HUES6 (cell line): ENCODE measurements at regions not wholly inside any gene's neighbourhood (a gene's known extent, or its start where the extent isn't known, plus 50 kb on each side); places are given as distances from the start of the nearest gene placed in this dataset.

Experiments
- H3K27ac ChIP-seq: 2 replicates; pipeline ENCODE4 v1.7.0; 2013; ENCODE audit warnings: low read depth, mild to moderate bottlenecking, low read length, inconsistent platforms
- H3K27me3 ChIP-seq: 2 replicates; pipeline ENCODE4 v1.6.1; 2013; ENCODE audit warnings: low read length; ENCODE audit not compliant: control insufficient read depth, insufficient read depth
- H3K36me3 ChIP-seq: 2 replicates; pipeline ENCODE4 v1.6.1; 2013; ENCODE audit warnings: low read length; ENCODE audit not compliant: control insufficient read depth, insufficient read depth
- H3K4me1 ChIP-seq: 2 replicates; pipeline ENCODE4 v1.6.1; 2013; ENCODE audit warnings: low read length; ENCODE audit not compliant: control insufficient read depth, insufficient read depth
- H3K4me3 ChIP-seq: 2 replicates; pipeline ENCODE4 v1.5.1; 2013; ENCODE audit warnings: low read depth, low read length
- H3K9ac ChIP-seq: one replicate; pipeline ENCODE4 v1.6.1; 2013; ENCODE audit warnings: mild to moderate bottlenecking, low read length
- H3K9me3 ChIP-seq: 2 replicates; pipeline ENCODE4 v1.6.1; 2013; ENCODE audit warnings: low read depth, low read length; ENCODE audit not compliant: control insufficient read depth, insufficient read depth

DNA sequence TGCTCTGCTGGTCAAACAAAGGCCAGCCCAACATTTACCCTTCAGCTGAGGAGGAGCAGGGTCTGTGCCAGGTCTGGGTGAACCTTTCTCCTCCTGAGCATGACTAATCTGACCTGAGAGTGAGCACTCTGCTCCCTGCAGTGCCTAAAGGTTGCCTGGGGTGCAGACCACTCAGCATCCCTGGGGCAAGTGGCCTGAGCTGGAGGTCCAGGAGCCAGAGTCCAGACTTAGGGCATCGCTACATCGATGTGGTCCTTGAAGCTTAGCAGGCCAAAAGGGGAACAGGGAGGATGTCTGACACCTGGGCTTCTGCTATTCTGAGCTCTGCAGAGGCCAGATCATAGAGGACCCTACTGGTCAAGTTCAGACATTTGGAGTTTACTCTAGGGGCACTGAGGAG is 119.1 kb downstream of the FAM43A start:
- Histone ChIP-seq H3K36me3 (no peaks in the 10 kb centered on the region), H3K4me1 (peaks cover 12% of the 10 kb centered on the region), H3K27me3 (0 out of 2 replicates have a peak, but pooled peaks cover 2% of the 10 kb centered on the region), H3K9ac (no peak overlapping the region), H3K4me3 (no peak overlapping the region), H3K9me3 (no peaks in the 10 kb centered on the region), H3K27ac (no peak overlapping the region)

DNA sequence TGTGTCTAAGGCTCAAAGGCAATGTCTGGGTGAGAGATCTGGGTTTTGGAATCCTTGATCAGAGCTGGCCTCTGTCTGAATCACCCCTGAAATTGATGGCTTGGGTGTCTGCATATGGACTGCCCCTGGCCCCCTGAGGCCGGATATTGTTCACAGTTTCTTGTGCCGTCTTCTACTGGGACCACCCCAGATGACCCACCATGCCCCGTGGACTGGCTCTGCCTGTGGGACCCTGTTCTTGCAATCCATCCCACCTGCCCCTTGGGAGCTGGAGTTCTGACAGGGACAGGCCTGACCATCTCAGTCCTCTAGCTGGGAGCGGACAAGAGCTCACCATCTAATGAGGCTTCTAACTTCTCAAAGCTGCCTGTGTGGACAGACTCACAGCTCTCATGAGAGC is 119.9 kb downstream of the FAM43A start:
- Histone ChIP-seq H3K27me3 (0 out of 2 replicates have a peak, but pooled peaks cover 2% of the 10 kb centered on the region), H3K4me3 (no peak overlapping the region), H3K9ac (no peak overlapping the region), H3K4me1 (peaks cover 12% of the 10 kb centered on the region), H3K36me3 (no peaks in the 10 kb centered on the region), H3K27ac (no peak overlapping the region), H3K9me3 (no peaks in the 10 kb centered on the region)

DNA sequence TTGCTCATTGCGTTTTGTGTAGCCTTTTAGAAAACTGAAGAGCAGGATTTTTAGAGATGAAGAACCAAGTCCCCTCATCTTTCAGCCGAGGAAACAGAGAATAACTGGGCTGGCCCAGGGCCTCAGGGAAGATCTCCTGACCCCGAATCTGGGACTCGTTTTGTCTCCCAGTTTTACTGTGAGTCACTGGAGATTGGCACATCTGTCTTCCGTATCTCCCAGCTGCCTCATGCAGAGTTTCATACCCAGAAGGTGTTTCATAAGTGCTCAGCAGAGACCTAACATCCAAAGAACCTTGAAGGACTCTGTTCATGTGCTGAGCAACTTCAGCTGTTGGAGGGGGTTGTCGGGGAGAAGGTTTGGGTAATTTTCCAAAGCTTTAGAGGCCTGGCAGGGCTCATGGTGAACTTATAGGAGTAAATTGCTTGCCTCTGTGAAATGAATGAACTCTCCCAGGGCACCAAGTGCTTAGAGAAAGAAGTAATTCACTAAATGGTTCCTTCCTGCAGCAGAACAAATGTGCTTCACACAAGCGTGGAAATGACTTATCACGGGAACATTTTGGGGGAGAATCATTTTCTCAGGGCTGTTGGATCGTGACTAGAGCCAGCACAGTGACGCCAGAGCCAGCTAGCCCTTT is 121.4 kb downstream of the FAM43A start:
- Histone ChIP-seq H3K9ac (no peak overlapping the region), H3K27me3 (0 out of 2 replicates have a peak, but pooled peaks cover 2% of the 10 kb centered on the region), H3K4me1 (peaks cover under 1% of the 10 kb centered on the region; the same call in 1 of the 2 replicates)

DNA sequence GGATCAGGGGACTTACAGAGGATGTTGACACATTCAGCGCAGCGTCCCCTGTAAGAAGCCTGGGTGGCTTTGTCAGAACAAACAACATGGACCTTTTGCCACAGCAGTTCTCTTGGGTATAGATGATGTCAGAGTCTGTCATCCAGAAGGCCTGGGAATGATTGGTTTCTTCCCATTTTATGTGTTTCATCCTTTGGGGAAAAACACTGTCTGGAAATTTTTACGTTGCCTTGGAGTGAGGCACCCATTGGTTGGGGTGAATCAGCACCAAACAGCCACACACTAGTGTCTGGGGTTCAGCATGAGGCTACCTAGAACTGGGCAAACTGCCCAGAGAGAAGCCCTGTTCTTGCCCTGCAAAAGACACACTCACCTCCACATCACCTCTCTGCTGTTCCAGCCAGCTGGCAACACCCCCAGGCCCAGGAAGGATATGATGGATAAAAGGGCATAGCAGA is 123.0 kb downstream of the FAM43A start:
- no peaks in the 10 kb centered on the region for H3K4me1 ChIP-seq
- H3K9me3 ChIP-seq: no peaks in the 10 kb centered on the region
- no peak overlapping the region for H3K27ac ChIP-seq
- no peak overlapping the region for H3K9ac ChIP-seq
- H3K36me3 ChIP-seq: no peaks in the 10 kb centered on the region
- no peak overlapping the region for H3K4me3 ChIP-seq
- 0 out of 2 replicates have a peak, but pooled peaks cover 2% of the 10 kb centered on the region for H3K27me3 ChIP-seq

More for the DNA sequence above, 121.4 kb downstream of the FAM43A start:
- Histone ChIP-seq H3K9me3 (no peaks in the 10 kb centered on the region), H3K27ac (no peak overlapping the region), H3K36me3 (no peaks in the 10 kb centered on the region), H3K4me3 (no peak overlapping the region)

DNA sequence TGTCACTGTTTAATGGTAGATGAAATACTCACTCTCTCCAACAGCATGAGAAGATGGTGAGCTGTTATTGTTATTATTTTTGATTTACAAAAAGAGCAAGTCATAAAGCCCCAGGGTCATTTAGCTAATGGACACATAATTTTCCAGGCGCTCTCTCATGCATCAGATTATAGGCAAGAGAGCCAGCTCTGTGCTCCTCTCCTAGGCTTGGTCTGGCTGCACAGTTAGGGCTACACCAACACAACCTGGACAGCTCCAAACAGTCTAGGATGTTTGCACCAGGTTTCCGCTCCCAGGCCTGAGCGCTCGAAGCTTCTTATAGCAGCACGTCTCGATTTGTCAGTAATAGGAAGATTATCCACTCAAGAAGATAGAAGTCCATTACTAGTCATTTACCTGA is 123.7 kb downstream of the FAM43A start:
- Histone ChIP-seq H3K36me3 (no peaks in the 10 kb centered on the region), H3K4me3 (no peak overlapping the region), H3K27ac (no peak overlapping the region), H3K27me3 (no peaks in the 10 kb centered on the region), H3K9me3 (no peaks in the 10 kb centered on the region), H3K9ac (no peak overlapping the region), H3K4me1 (no peaks in the 10 kb centered on the region)

DNA sequence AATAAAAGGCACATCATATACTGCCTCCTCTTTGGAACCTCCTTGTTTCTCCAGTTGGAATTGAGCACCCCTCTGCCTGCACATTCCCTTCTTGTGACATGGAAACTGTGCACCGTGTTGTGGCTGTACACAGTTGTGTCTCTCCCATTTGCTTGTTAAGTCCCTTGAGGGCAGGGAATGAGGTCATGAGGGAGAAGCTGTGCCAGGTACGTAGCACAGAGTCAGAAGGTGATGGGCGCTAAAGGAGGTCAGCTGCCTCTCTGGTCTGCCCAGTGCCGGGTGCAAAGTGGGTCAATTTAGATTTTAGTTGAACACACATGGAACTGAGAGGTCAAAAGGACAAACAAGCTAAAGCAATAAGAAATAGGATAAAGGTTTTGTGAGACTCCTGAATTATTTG is 124.4 kb downstream of the FAM43A start:
- H3K9ac ChIP-seq: no peak overlapping the region
- no peaks in the 10 kb centered on the region for H3K4me1 ChIP-seq

DNA sequence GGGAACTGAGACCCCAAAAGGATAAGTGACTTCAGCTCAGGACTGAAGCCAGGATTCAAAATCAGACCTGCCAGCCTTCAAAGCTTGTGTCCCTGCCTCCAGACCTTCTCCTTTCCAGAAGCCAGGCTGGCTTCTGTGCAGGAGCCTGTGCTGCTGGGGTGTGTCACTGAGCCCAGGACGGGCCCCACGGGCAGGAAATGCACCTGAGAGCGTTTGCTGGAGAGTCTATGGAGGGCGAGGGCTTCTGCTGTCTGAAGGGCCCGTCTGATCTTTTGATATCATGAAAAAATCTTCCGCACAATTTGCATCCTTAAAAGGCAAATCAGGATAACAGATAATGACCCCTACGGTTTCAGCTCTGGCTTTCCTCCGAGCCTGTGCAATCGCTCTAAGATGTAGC is 125.4 kb downstream of the FAM43A start:
- Histone ChIP-seq H3K36me3 (no peaks in the 10 kb centered on the region), H3K27ac (no peak overlapping the region), H3K9me3 (no peaks in the 10 kb centered on the region), H3K27me3 (no peaks in the 10 kb centered on the region), H3K4me1 (no peaks in the 10 kb centered on the region), H3K9ac (no peak overlapping the region), H3K4me3 (no peak overlapping the region)

More for the DNA sequence above, 124.4 kb downstream of the FAM43A start:
- Histone ChIP-seq H3K27ac (no peak overlapping the region), H3K9me3 (no peaks in the 10 kb centered on the region), H3K4me3 (no peak overlapping the region), H3K36me3 (no peaks in the 10 kb centered on the region), H3K27me3 (no peaks in the 10 kb centered on the region)

DNA sequence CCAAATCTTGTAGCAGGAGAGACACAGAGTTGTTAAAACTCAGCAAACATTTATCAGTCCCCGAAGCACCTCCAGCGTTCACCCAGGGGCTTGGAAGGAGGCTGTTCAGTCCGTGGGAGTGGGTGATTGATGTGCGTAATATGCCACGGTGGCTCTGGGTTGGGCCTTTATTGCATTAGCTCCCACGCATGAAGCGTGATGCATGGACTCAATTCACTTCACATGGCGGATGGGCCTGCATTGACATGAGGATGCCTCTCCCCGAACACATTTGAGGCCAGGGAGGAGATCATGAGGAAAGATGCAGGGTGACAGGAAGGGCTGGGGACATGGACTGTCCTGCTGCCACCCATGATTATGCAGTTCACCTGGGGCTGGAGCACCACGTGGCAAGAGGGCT is 126.5 kb downstream of the FAM43A start:
- H3K4me1 ChIP-seq: no peaks in the 10 kb centered on the region
- H3K9me3 ChIP-seq: no peaks in the 10 kb centered on the region
- H3K4me3 ChIP-seq: no peak overlapping the region
- H3K9ac ChIP-seq: no peak overlapping the region
- no peaks in the 10 kb centered on the region for H3K27me3 ChIP-seq
- no peak overlapping the region for H3K27ac ChIP-seq
- H3K36me3 ChIP-seq: no peaks in the 10 kb centered on the region

DNA sequence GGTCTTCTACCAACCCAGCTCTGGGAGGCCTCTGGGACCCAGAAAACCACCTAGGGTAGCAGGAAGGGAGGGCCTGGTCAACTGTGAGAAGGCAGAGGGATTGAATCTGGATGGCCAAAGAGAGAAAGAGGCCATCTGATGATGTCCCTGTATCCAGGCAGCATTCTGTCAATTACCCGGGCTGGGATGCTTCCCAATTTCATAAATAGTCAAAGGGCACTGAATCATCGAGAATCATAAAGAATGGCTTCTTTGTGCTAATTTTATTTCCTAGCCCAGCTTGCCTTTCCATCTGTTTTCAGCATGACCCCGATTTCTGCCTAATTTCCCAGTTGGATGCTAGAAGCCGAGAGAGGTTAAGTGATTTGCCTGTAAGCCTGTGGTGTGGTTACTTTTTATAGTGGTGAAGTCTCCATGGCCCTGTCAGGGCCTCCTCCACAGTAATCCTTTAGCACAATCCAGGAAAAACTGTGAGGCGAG is 129.2 kb downstream of the FAM43A start:
- H3K36me3 ChIP-seq: no peaks in the 10 kb centered on the region
- no peak overlapping the region for H3K4me3 ChIP-seq
- no peak overlapping the region for H3K9ac ChIP-seq
- H3K4me1 ChIP-seq: peaks cover 6% of the 10 kb centered on the region; the same call in 1 of the 2 replicates
- no peaks in the 10 kb centered on the region for H3K27me3 ChIP-seq
- H3K27ac ChIP-seq: no peak overlapping the region
- no peaks in the 10 kb centered on the region for H3K9me3 ChIP-seq

DNA sequence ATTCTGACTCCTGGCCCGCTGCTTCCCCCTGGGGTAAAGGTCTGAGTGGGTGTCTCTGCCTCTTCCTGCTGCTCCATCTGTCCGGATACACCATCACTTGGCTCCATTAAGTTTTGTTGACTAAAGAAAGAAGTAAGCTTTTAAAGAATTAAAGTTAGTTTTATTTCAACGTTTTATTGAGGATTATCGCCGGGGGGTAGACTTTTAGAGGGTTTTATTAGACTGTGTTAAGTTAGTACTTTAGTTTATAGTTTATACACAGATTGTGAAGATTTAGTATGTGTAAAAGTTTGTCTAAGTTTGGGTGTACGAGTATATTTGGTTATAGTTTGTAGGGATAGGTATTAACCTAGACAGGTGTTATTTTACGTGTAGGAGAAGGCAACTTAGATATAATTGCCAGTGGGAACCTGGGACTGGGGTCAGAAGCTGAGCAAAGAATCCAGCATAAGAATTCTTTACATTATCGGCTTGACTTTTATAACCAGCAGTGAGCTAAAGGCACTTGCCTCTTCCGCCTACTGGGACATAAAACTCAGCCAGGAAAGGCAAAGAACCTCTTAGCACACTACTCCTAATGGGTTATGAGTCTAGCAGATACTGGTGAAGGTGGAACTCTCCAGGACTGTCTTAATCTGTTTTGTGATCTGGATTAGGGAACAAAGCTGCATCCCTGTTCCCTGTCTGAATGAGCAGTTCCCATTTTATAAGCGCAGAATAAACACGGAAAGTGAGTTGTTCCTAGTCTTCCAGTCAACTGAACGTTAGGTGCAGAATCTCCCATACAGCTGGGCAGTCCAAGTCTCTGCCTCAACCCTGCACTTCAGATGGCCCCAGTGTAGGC is 131.3 kb downstream of the FAM43A start:
- Histone ChIP-seq H3K4me1 (peaks cover 6% of the 10 kb centered on the region; the same call in 1 of the 2 replicates), H3K27ac (no peak overlapping the region), H3K27me3 (no peaks in the 10 kb centered on the region), H3K36me3 (no peaks in the 10 kb centered on the region), H3K9ac (no peak overlapping the region), H3K4me3 (no peak overlapping the region), H3K9me3 (no peaks in the 10 kb centered on the region)

DNA sequence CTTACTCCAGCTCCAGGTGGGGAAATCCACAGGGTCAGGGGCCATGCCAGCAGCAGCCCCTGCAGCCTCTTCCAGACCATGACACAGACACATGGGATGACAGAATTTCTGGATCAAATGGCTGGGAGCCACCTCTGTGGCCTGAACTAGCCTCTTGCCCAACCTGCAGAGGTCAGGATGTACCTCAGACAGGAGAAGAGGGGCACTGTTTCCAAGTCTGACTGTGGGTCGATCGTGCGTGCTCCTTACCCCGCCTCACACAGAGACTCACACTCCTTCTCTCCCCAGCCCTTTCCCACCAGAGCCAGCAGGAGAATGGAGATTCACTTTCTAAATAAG is 131.9 kb downstream of the FAM43A start:
- no peak overlapping the region for H3K4me3 ChIP-seq
- no peak overlapping the region for H3K9ac ChIP-seq
- H3K27me3 ChIP-seq: no peaks in the 10 kb centered on the region
- no peaks in the 10 kb centered on the region for H3K36me3 ChIP-seq
- H3K9me3 ChIP-seq: no peaks in the 10 kb centered on the region
- peaks cover 6% of the 10 kb centered on the region; the same call in 1 of the 2 replicates for H3K4me1 ChIP-seq
- H3K27ac ChIP-seq: no peak overlapping the region
